Caco-2 (cell line): ENCODE measurements at regions not wholly inside any gene's neighbourhood (a gene's known extent, or its start where the extent isn't known, plus 50 kb on each side); places are given as distances from the start of the nearest gene placed in this dataset.

Experiments used
- BruUV-seq: library from RNA; stranded (reverse); fragments of 400-500 nt; replicated peaks from 2 replicates; lab custom pipeline; 2021; lab: Mats Ljungman, UMichigan
- CTCF ChIA-PET: fragments of 300-600 bp; sonication (Branson Sonifier 250); formaldehyde crosslinking; loops from one replicate; lab custom pipeline; 2022; ENCODE audit warnings: antibody characterized with exemption; lab: Charles Lee
- POLR2A ChIA-PET: fragments of 300-600 bp; sonication (Branson Sonifier 250); formaldehyde crosslinking; loops from one replicate; lab custom pipeline; 2022; ENCODE audit warnings: antibody characterized with exemption; lab: Charles Lee
- DNase-seq, 2 experiments: peaks; one replicate each; pipeline versions ENCODE4 v3.0.0 to v3.0.0-alpha.2; 2020 to 2022
- H3K27me3 ChIP-seq: replicated peaks from 2 replicates; pipeline ENCODE4 v1.6.0; 2011; ENCODE audit warnings: low read length; ENCODE audit not compliant: control insufficient read depth, insufficient read depth
- H3K36me3 ChIP-seq: 2 replicates; pipeline ENCODE4 v1.5.1; 2011; ENCODE audit warnings: low read length; ENCODE audit not compliant: control insufficient read depth, insufficient read depth
- H3K4me1 ChIP-seq: fragments of 250-450 bp; sonication (Bioruptor Pico); 2 replicates; pipeline ENCODE4 v1.5.1; 2020; ENCODE audit warnings: mild to moderate bottlenecking
- H3K4me3 ChIP-seq: 2 replicates; pipeline ENCODE4 v1.5.1; 2011; ENCODE audit warnings: low read depth, mild to moderate bottlenecking, control low read depth, low read length
- H3K9me3 ChIP-seq: fragments of 250-450 bp; sonication (Bioruptor Pico); 2 replicates; pipeline ENCODE4 v1.5.1; 2020; ENCODE audit warnings: mild to moderate bottlenecking, moderate library complexity
- H3K27ac Mint-ChIP-seq: one replicate; pipeline ENCODE4 v1.8.0; 2022; ENCODE audit warnings: mixed read lengths; ENCODE audit not compliant: unreplicated experiment
- H3K27me3 Mint-ChIP-seq: one replicate; pipeline ENCODE4 v1.8.0; 2022; ENCODE audit warnings: mixed read lengths; ENCODE audit not compliant: insufficient read depth, unreplicated experiment
- H3K36me3 Mint-ChIP-seq: one replicate; pipeline ENCODE4 v1.8.0; 2022; ENCODE audit warnings: mild to moderate bottlenecking, mixed read lengths; ENCODE audit not compliant: insufficient read depth, unreplicated experiment
- H3K4me1 Mint-ChIP-seq: one replicate; pipeline ENCODE4 v1.8.0; 2022; ENCODE audit warnings: low read depth, mixed read lengths; ENCODE audit not compliant: unreplicated experiment
- H3K4me3 Mint-ChIP-seq: one replicate; pipeline ENCODE4 v1.8.0; 2022; ENCODE audit warnings: mild to moderate bottlenecking, moderate library complexity, mixed read lengths; ENCODE audit not compliant: unreplicated experiment
- H3K9me3 Mint-ChIP-seq: one replicate; pipeline ENCODE4 v1.8.0; 2022; ENCODE audit warnings: mixed read lengths; ENCODE audit not compliant: unreplicated experiment
- intact Hi-C: fragments of 100-400 bp; cut with micrococcal nuclease; formaldehyde crosslinking; loops from one replicate; pipeline ENCODE4 v1.10.0; 2022; ENCODE audit not compliant: unreplicated experiment
- TF ChIP-seq, protein P1 (sequence below), 2 experiments: fragments of 200-600 bp in 1 of 2; IDR thresholded peaks; 1 replicate in 1 of 2; 2 replicates in 1 of 2; pipeline versions ENCODE4 v1.5.1 to v1.8.0; 2011 to 2022; ENCODE audit warnings: antibody characterized with exemption in 1 of 2, control low read depth in 1 of 2, inconsistent platforms in 1 of 2, low read depth in 1 of 2, low read length in 1 of 2, mild to moderate bottlenecking in 1 of 2, moderate library complexity in 1 of 2; ENCODE audit not compliant: insufficient read depth in 1 of 2, severe bottlenecking in 1 of 2, unreplicated experiment in 1 of 2

DNA sequence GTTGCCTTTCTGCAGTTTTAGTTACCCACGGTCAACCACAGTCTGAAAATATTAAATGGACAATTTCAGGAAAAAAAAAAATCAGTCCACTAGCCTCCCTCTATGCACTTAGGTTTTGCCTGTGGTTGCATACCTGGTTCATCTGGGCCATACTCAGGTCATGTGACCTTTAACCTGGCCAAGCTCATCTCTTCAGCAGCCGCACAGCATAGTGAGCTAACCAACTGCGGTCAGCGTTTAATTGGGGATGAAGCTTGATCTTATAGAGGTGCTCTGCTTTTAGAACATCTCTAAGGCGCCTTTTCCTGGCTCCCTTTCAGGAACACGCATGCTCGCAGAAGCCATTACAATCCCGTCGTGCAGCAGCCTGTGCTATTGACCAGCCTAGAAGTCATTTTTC lies 177.2 kb upstream of the HMGA2 start:
- no peak overlapping the region for H3K4me3 Mint-ChIP-seq
- Histone ChIP-seq H3K9me3 (no peaks in the 10 kb centered on the region), H3K36me3 (no peaks in the 10 kb centered on the region), H3K27me3 (no peaks in the 10 kb centered on the region), H3K4me3 (no peak overlapping the region), H3K4me1 (no peaks in the 10 kb centered on the region)
- no peaks in the 10 kb centered on the region for H3K4me1 Mint-ChIP-seq
- H3K27me3 Mint-ChIP-seq = no peaks in the 10 kb centered on the region
- no peak overlapping the region for H3K27ac Mint-ChIP-seq
- DNase-seq = no peak
- H3K36me3 Mint-ChIP-seq = no peaks in the 10 kb centered on the region
- intact Hi-C loops = no loop called here
- no peaks in the 10 kb centered on the region for H3K9me3 Mint-ChIP-seq
- BruUV-seq = no TSS peak
- ChIA-PET POLR2A (no interaction called here), CTCF (no interaction called here)
- TF ChIP-seq, protein P1, sequence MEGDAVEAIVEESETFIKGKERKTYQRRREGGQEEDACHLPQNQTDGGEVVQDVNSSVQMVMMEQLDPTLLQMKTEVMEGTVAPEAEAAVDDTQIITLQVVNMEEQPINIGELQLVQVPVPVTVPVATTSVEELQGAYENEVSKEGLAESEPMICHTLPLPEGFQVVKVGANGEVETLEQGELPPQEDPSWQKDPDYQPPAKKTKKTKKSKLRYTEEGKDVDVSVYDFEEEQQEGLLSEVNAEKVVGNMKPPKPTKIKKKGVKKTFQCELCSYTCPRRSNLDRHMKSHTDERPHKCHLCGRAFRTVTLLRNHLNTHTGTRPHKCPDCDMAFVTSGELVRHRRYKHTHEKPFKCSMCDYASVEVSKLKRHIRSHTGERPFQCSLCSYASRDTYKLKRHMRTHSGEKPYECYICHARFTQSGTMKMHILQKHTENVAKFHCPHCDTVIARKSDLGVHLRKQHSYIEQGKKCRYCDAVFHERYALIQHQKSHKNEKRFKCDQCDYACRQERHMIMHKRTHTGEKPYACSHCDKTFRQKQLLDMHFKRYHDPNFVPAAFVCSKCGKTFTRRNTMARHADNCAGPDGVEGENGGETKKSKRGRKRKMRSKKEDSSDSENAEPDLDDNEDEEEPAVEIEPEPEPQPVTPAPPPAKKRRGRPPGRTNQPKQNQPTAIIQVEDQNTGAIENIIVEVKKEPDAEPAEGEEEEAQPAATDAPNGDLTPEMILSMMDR (IDR thresholded peaks at IDR 0.05; ENCODE audit: insufficient read depth in 1 of 2, low read depth in 1 of 2, low read length in 1 of 2, severe bottlenecking in 1 of 2, unreplicated experiment in 1 of 2) = no peak

DNA sequence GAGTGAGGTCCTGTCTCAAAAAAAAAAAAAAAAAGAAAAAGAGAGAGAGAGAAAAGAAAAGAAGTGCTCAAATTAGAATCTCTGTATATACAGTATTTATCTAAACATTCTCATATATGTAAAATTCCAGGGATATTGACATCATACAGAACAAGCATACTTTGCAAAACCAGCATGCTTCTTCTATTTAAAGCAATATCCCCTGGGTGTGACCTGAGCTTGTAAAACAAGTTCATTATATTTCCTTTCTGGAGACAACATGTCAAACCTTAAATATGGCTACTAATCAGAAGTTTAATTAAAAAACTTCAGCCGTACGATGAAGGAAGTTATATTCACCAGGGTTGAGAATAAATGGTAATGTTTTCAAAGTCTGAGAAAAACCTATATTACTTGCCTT lies 175.8 kb upstream of the HMGA2 start:
- no peaks in the 10 kb centered on the region for H3K4me1 Mint-ChIP-seq
- ChIA-PET CTCF (interaction anchor here (0.7 kb wide), 1 partner anchor 18 kb away, joined by 14 read pairs; no protein-coding TSS in a partner anchor), POLR2A (no interaction called here)
- Histone ChIP-seq H3K9me3 (no peaks in the 10 kb centered on the region), H3K27me3 (no peaks in the 10 kb centered on the region), H3K4me1 (no peaks in the 10 kb centered on the region), H3K36me3 (no peaks in the 10 kb centered on the region), H3K4me3 (no peak overlapping the region)
- TF ChIP-seq, protein P1 (IDR thresholded peaks at IDR 0.05; ENCODE audit: insufficient read depth in 1 of 2, low read depth in 1 of 2, low read length in 1 of 2, severe bottlenecking in 1 of 2, unreplicated experiment in 1 of 2) = no peak
- no peak overlapping the region for H3K27ac Mint-ChIP-seq
- no peaks in the 10 kb centered on the region for H3K36me3 Mint-ChIP-seq
- no peaks in the 10 kb centered on the region for H3K9me3 Mint-ChIP-seq
- intact Hi-C loops = no loop called here
- no peak for DNase-seq
- H3K4me3 Mint-ChIP-seq = no peak overlapping the region
- no TSS peak for BruUV-seq
- no peaks in the 10 kb centered on the region for H3K27me3 Mint-ChIP-seq

DNA sequence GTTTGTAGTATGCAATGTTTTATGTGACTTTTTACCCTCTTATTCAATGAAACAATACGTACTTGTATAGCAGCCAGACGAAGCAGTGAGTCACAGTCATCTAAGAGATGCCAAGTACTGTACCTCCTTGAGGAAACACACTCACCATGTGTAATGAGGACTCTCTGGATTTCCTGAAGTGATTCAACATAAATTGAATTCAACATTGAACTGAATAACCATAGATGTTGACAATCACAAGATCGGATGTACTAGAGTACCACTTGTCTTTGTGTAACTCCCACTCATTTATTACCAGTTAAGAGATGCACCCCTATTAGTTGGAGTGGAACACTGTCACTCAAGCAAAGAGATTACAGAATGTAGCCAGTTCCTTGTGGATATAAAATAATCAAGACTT lies 175.2 kb upstream of the HMGA2 start:
- POLR2A ChIA-PET = no interaction called here
- H3K27ac Mint-ChIP-seq = no peak overlapping the region

More for the DNA sequence above, 175.2 kb upstream of the HMGA2 start:
- CTCF ChIA-PET = no interaction called here
- Mint-ChIP-seq H3K9me3 (no peaks in the 10 kb centered on the region), H3K4me1 (no peaks in the 10 kb centered on the region), H3K36me3 (no peaks in the 10 kb centered on the region), H3K4me3 (no peak overlapping the region), H3K27me3 (no peaks in the 10 kb centered on the region)
- Histone ChIP-seq H3K4me3 (no peak overlapping the region), H3K27me3 (no peaks in the 10 kb centered on the region), H3K4me1 (no peaks in the 10 kb centered on the region), H3K9me3 (no peaks in the 10 kb centered on the region), H3K36me3 (no peaks in the 10 kb centered on the region)
- DNase-seq = no peak
- intact Hi-C loops = loop anchor here (1.0 kb wide), 1 partner anchor 16 kb away; no protein-coding TSS in a partner anchor
- BruUV-seq = no TSS peak
- TF ChIP-seq, protein P1 (IDR thresholded peaks at IDR 0.05; ENCODE audit: insufficient read depth in 1 of 2, low read depth in 1 of 2, low read length in 1 of 2, severe bottlenecking in 1 of 2, unreplicated experiment in 1 of 2) = no peak
